K562 (cell line): ENCODE measurements at regions not wholly inside any gene's neighbourhood (a gene's known extent, or its start where the extent isn't known, plus 50 kb on each side); places are given as distances from the start of the nearest gene placed in this dataset.

Experiments
- ATAC-seq: fragments of 200-7000 bp; cut with Tn5 transposase; 3 replicates; pipeline ENCODE4 v1.9.1; 2020; ENCODE audit warnings: moderate library complexity
- BruUV-seq: library from RNA; stranded (reverse); fragments of 400-500 nt; replicated peaks from 2 replicates; lab custom pipeline; 2021; lab: Mats Ljungman, UMichigan
- CTCF ChIA-PET: fragments of 300-600 bp; formaldehyde crosslinking; extraction: SDS; loops from one replicate; lab custom pipeline; 2021; ENCODE audit warnings: low intra/inter-chr PET ratio; lab: Yijun Ruan, JAX
- POLR2A ChIA-PET: fragments of 300-600, 350-650 bp; sonication (Branson Sonifier 250); formaldehyde crosslinking; extraction: SDS; loops from one replicate; lab custom pipeline; 2021; ENCODE audit warnings: antibody characterized with exemption, inconsistent platforms; lab: Yijun Ruan, JAX
- DNase-seq, 4 experiments: peaks; one replicate each; pipeline versions ENCODE4 v3.0.0 to v3.0.0-alpha.2; 2011 to 2018; ENCODE audit warnings: low spot score in 3 of 4, mixed read lengths in 3 of 4; ENCODE audit errors: extremely low read depth in 1 of 4
- FAIRE-seq: peaks from 2 replicates; lab custom pipeline; 2011; peaks lifted over from hg19 to GRCh38; lab: Jason Lieb, UNC
- H2AFZ ChIP-seq: 2 replicates; pipeline ENCODE4 v1.6.0; 2011; ENCODE audit warnings: low read depth, low read length, control low read depth, inconsistent platforms
- H3K27ac ChIP-seq: fragments of 200-600 bp; 3 replicates; pipeline ENCODE4 v1.8.0; 2011; ENCODE audit warnings: low read depth, mild to moderate bottlenecking, control low read depth, inconsistent platforms, low read length, moderate library complexity, mixed read lengths; ENCODE audit errors: extremely low read depth
- H3K27me3 ChIP-seq, 2 experiments: fragments of 300-600 bp in 1 of 2; 2 replicates in 1 of 2; 3 replicates in 1 of 2; pipeline versions ENCODE4 v1.6.0 to v1.8.0; 2011; ENCODE audit warnings: inconsistent platforms in 2 of 2, low read length in 2 of 2, mild to moderate bottlenecking in 1 of 2, mixed read lengths in 1 of 2, moderate library complexity in 1 of 2; ENCODE audit not compliant: control insufficient read depth in 2 of 2, insufficient read depth in 2 of 2
- H3K36me3 ChIP-seq: fragments of 300-600 bp; 3 replicates; pipeline ENCODE4 v1.8.0; 2011; ENCODE audit warnings: mild to moderate bottlenecking, low read length, inconsistent platforms; ENCODE audit not compliant: control insufficient read depth, insufficient read depth
- H3K4me1 ChIP-seq, 2 experiments: fragments of 200-600 bp in 1 of 2; replicated peaks in 1 of 2; 2 replicates in 1 of 2; 3 replicates in 1 of 2; pipeline versions ENCODE4 v1.5.1 to v1.8.0; 2011; ENCODE audit warnings: inconsistent platforms in 2 of 2, low read length in 2 of 2, mild to moderate bottlenecking in 1 of 2, mixed read lengths in 1 of 2, moderate library complexity in 1 of 2; ENCODE audit not compliant: control insufficient read depth in 2 of 2, insufficient read depth in 2 of 2
- H3K4me2 ChIP-seq: 2 replicates; pipeline ENCODE4 v1.6.1; 2011; ENCODE audit warnings: low read length, control low read depth, inconsistent platforms, mixed read lengths; ENCODE audit not compliant: insufficient read depth
- H3K4me3 ChIP-seq: fragments of 200-600 bp; sonication (generic), shearing (Covaris generic); 2 replicates; pipeline ENCODE4 v1.5.1; 2016; ENCODE audit warnings: control low read depth, inconsistent platforms
- H3K79me2 ChIP-seq: fragments of 200-600 bp; 3 replicates; pipeline ENCODE4 v1.8.0; 2011; ENCODE audit warnings: low read length, inconsistent platforms; ENCODE audit not compliant: control insufficient read depth, insufficient read depth
- H3K9ac ChIP-seq, 2 experiments: 2 replicates each; pipeline versions ENCODE4 v1.6.0 to v1.6.1; 2011; ENCODE audit warnings: low read depth in 2 of 2, low read length in 2 of 2, control low read depth in 1 of 2, inconsistent platforms in 1 of 2, mild to moderate bottlenecking in 1 of 2, mixed read lengths in 1 of 2; ENCODE audit not compliant: insufficient read depth in 1 of 2
- H3K9me1 ChIP-seq: one replicate; pipeline ENCODE4 v1.6.0; 2011; ENCODE audit warnings: inconsistent platforms, mild to moderate bottlenecking, low read length, moderate library complexity; ENCODE audit not compliant: control insufficient read depth, insufficient read depth
- H3K9me3 ChIP-seq: replicated peaks from 2 replicates; pipeline ENCODE4 v1.5.1; 2011; ENCODE audit warnings: low read depth, low read length, inconsistent platforms; ENCODE audit not compliant: control insufficient read depth, insufficient read depth
- H4K20me1 ChIP-seq: replicated peaks from 2 replicates; pipeline ENCODE4 v1.6.1; 2011; ENCODE audit warnings: low read length, inconsistent platforms, mixed read lengths; ENCODE audit not compliant: control insufficient read depth, insufficient read depth
- ARID2 ChIP-seq: fragments of 450-650 bp; IDR thresholded peaks from 2 replicates; pipeline ENCODE4 v1.6.1; 2017; ENCODE audit warnings: antibody characterized with exemption, mild to moderate bottlenecking
- KHSRP ChIP-seq: fragments of 450-650 bp; IDR thresholded peaks from 2 replicates; pipeline ENCODE4 v1.6.1; 2017
- MCM3 ChIP-seq: fragments of 450-650 bp; IDR thresholded peaks from 2 replicates; pipeline ENCODE4 v1.6.1; 2016
- SIN3B ChIP-seq: fragments of 450-650 bp; IDR thresholded peaks from 2 replicates; pipeline ENCODE4 v1.6.1; 2017; ENCODE audit warnings: low read depth, mild to moderate bottlenecking, moderate library complexity
- ZNF311 ChIP-seq: fragments of 250-450 bp; sonication (Bioruptor Pico); IDR thresholded peaks from 2 replicates; pipeline ENCODE4 v1.4.0; 2020; ENCODE audit warnings: mild to moderate bottlenecking, moderate library complexity
- ZNF316 ChIP-seq: fragments of 450-650 bp; IDR thresholded peaks from 2 replicates; pipeline ENCODE4 v1.6.1; 2016
- WGBS: fragments of 100-300 bp; shearing (Covaris generic); methylation state at CpG from one replicate; pipeline ENCODE4 v1.1.6; 2016; ENCODE audit warnings: low coverage, mixed read lengths; ENCODE audit not compliant: insufficient coverage; ENCODE audit errors: missing lambda C conversion rate; 5-methylcytosine and 5-hydroxymethylcytosine counted together
- in situ Hi-C: fragments of 300-500 bp; cut with MboI; formaldehyde crosslinking; loops from 4 replicates; pipeline ENCODE4 v1.15.0; 2018; ENCODE audit warnings: inconsistent platforms, mixed read lengths
- intact Hi-C: fragments of 100-400 bp; cut with micrococcal nuclease; formaldehyde crosslinking; loops from 2 replicates; pipeline ENCODE4 v1.14.2; 2022

- in situ Hi-C loops = no loop called here
- H3K27ac ChIP-seq = no peak overlapping the region
- H3K4me2 ChIP-seq = no peak overlapping the region
- ChIA-PET CTCF (no interaction called here), POLR2A (no interaction called here)
- no peaks in the 10 kb centered on the region for H3K4me1 ChIP-seq
- intact Hi-C loops = no loop called here
- no peaks in the 10 kb centered on the region for H3K9me3 ChIP-seq
- DNase-seq (no peak), ATAC-seq (no peak), FAIRE-seq (no peak)
- H4K20me1 ChIP-seq = no peaks in the 10 kb centered on the region
- TF ChIP-seq MCM3 (no peak), KHSRP (no peak), SIN3B (no peak), ARID2 (no peak)
- H3K9ac ChIP-seq = no peak overlapping the region
- H2AFZ ChIP-seq = no peak overlapping the region
- no peaks in the 10 kb centered on the region for H3K27me3 ChIP-seq
- no peaks in the 10 kb centered on the region for H3K9me1 ChIP-seq
- no peaks in the 10 kb centered on the region for H3K79me2 ChIP-seq
- H3K36me3 ChIP-seq = no peaks in the 10 kb centered on the region
- 0% methylated on average over 3 of the region's 3 CpGs for WGBS
- no TSS peak for BruUV-seq
- no peak overlapping the region for H3K4me3 ChIP-seq
Measured at GRCh38 chr14:85409481-85410210, 120.3 kb upstream of the FLRT2 start.

- Histone ChIP-seq H3K27ac (no peak overlapping the region), H3K27me3 (no peaks in the 10 kb centered on the region), H3K9me1 (no peaks in the 10 kb centered on the region), H3K4me2 (no peak overlapping the region), H3K4me1 (no peaks in the 10 kb centered on the region), H4K20me1 (no peaks in the 10 kb centered on the region), H2AFZ (no peak overlapping the region), H3K9ac (no peak overlapping the region), H3K79me2 (no peaks in the 10 kb centered on the region), H3K4me3 (no peak overlapping the region), H3K36me3 (no peaks in the 10 kb centered on the region), H3K9me3 (no peaks in the 10 kb centered on the region)
- CTCF ChIA-PET = no interaction called here
- WGBS = 8% methylated on average over 1 of the region's 1 CpG
- DNase-seq (no peak), FAIRE-seq (no peak), ATAC-seq (no peak)
- in situ Hi-C loops (no loop called here), intact Hi-C loops (no loop called here)
- no TSS peak for BruUV-seq
- POLR2A ChIA-PET = no interaction called here
- TF ChIP-seq ZNF311 (CRISPR knock-in tag) (no peak), ZNF316 (peak; percentile 31; the same call in 1 of the 2 replicates)
Measured at GRCh38 chr14:85412756-85413155, 117.2 kb upstream of the FLRT2 start.
